Neural crest cell (in vitro differentiated cells): ENCODE measurements at regions not wholly inside any gene's neighbourhood (a gene's known extent, or its start where the extent isn't known, plus 50 kb on each side); places are given as distances from the start of the nearest gene placed in this dataset.
"Not testable (repeated sequence)": the region's sequence is repeated elsewhere in the genome, so short reads cannot be mapped to it uniquely, and the experiment has no call there.

Experiments used
- DNase-seq: peaks from one replicate; pipeline ENCODE4 v3.0.0; 2021; ENCODE audit warnings: low read depth, mixed read lengths, low spot score
- H3K27ac Mint-ChIP-seq: one replicate; pipeline ENCODE4 v1.8.0; 2021; ENCODE audit warnings: mild to moderate bottlenecking, mixed read lengths; ENCODE audit not compliant: unreplicated experiment
- H3K27me3 Mint-ChIP-seq: 2 replicates; pipeline ENCODE4 v1.8.0; 2021; ENCODE audit warnings: low read depth, mild to moderate bottlenecking, mixed read lengths
- H3K36me3 Mint-ChIP-seq: 2 replicates; pipeline ENCODE4 v1.8.0; 2021; ENCODE audit warnings: low read depth, mild to moderate bottlenecking, mixed read lengths
- H3K4me1 Mint-ChIP-seq: 2 replicates; pipeline ENCODE4 v1.8.0; 2021; ENCODE audit warnings: mixed read lengths
- H3K4me3 Mint-ChIP-seq: one replicate; pipeline ENCODE4 v1.8.0; 2021; ENCODE audit warnings: mild to moderate bottlenecking, mixed read lengths
- H3K9me3 Mint-ChIP-seq: 2 replicates; pipeline ENCODE4 v1.8.0; 2021; ENCODE audit warnings: mixed read lengths
- CTCF ChIP-seq: fragments of 200-600 bp; sonication (generic); conservative IDR thresholded peaks from 2 replicates; pipeline ENCODE4 v1.5.0; 2021; ENCODE audit warnings: antibody characterized with exemption, mild to moderate bottlenecking

GRCh38 chr15:79736435-79737000 is 160.3 kb downstream of the MTHFS start:
- Mint-ChIP-seq H3K27ac (no peak overlapping the region), H3K9me3 (peaks cover 3% of the 10 kb centered on the region), H3K36me3 (peaks cover 4% of the 10 kb centered on the region), H3K4me3 (no peak overlapping the region), H3K4me1 (peaks cover 12% of the 10 kb centered on the region), H3K27me3 (peaks cover under 1% of the 10 kb centered on the region)
- no peak for DNase-seq
- TF ChIP-seq CTCF = no peak

- Mint-ChIP-seq H3K36me3 (peaks cover 4% of the 10 kb centered on the region), H3K4me1 (peaks cover 12% of the 10 kb centered on the region), H3K9me3 (peaks cover 3% of the 10 kb centered on the region), H3K27me3 (no peaks in the 10 kb centered on the region), H3K4me3 (no peak overlapping the region), H3K27ac (no peak overlapping the region)
- DNase-seq = no peak
- TF ChIP-seq CTCF = no peak
Observed at GRCh38 chr15:79738143-79738542, 158.7 kb downstream of the MTHFS start.

- Mint-ChIP-seq H3K4me3 (no peak overlapping the region), H3K4me1 (peaks cover 12% of the 10 kb centered on the region), H3K36me3 (peaks cover 4% of the 10 kb centered on the region), H3K27me3 (no peaks in the 10 kb centered on the region), H3K27ac (no peak overlapping the region), H3K9me3 (peaks cover 3% of the 10 kb centered on the region)
- DNase-seq = no peak
- no peak for TF ChIP-seq CTCF
Observed at GRCh38 chr15:79740561-79740960, 156.3 kb downstream of the MTHFS start.

DNA sequence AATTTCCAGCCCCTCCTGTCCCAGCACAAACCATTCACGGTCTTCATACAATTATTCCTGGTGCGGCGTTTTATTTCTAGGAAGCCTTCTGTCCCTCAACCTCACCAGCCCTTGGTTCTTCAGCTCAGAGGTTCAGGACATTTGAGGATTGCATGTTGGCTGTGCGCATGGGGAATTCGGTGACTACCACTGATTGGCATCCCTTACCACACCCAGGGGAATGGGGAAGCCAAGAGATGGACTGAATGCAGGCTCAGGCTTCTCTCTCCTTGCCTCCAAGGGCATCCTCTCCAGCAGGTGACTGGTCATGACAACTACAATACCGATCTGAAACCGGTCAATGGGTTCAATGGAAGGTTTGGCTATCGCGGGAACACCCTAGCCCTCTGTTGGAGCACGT is 153.8 kb downstream of the MTHFS start:
- Mint-ChIP-seq H3K27ac (no peak overlapping the region), H3K36me3 (peaks cover 4% of the 10 kb centered on the region), H3K27me3 (no peaks in the 10 kb centered on the region), H3K9me3 (peaks cover 3% of the 10 kb centered on the region), H3K4me3 (no peak overlapping the region), H3K4me1 (peaks cover 12% of the 10 kb centered on the region)
- TF ChIP-seq CTCF = no peak
- no peak for DNase-seq

DNA sequence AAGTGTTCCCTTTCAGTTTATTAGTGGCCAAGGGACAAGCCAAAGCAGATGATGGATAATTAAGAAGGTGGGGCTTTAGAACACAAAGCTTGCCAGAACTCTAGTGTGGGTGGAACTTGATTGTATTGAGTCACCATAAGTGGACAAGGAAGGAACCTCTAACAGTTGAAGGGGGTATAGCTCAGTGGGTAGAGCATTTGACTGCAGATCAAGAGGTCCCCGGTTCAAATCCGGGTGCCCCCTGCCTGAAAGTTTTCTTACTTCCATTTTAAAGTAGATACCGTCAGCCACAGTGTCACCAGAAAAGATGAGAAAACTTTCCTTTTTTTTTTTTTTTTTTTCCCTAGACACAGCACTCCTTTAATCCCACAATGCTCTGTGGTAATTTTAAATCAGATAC is 152.3 kb downstream of the MTHFS start:
- H3K9me3 Mint-ChIP-seq, H3K4me1 Mint-ChIP-seq, H3K27ac Mint-ChIP-seq, H3K36me3 Mint-ChIP-seq, H3K27me3 Mint-ChIP-seq, DNase-seq, H3K4me3 Mint-ChIP-seq: not testable (repeated sequence)

DNA sequence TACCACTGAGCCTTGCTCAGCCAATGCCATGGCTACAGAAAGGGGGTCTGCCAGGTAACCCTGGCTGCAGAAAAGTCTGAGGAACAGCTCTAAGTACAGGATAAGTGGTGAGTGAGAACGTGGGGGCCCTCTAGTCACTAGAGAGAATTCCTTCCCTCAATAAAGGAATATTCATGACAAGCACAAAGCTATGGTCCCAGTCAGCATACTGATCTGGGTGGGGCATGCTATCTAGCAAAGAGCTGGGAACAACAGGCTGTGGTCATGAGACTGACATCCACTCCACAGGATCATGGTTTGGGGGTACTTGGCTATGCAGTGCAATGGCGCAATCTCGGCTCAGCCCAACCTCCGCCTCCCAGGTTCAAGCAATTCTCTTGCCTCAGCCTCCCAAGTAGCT is 140.4 kb downstream of the MTHFS start:
- no peak for TF ChIP-seq CTCF
- no peaks in the 10 kb centered on the region for H3K27me3 Mint-ChIP-seq

More for the DNA sequence above, 140.4 kb downstream of the MTHFS start:
- Mint-ChIP-seq H3K4me1 (no peaks in the 10 kb centered on the region), H3K36me3 (no peaks in the 10 kb centered on the region), H3K4me3 (no peak overlapping the region), H3K9me3 (no peaks in the 10 kb centered on the region), H3K27ac (no peak overlapping the region)
- DNase-seq = no peak
